Heart left ventricle (tissue), 16 donors: ENCODE measurements at regions not wholly inside any gene's neighbourhood (a gene's known extent, or its start where the extent isn't known, plus 50 kb on each side); places are given as distances from the start of the nearest gene placed in this dataset.

Experiments
- ATAC-seq, 4 donors: fragments of 200-7000 bp; cut with Tn5 transposase; one replicate each; pipeline ENCODE4 v1.9.1; 2020 to 2022; ENCODE audit warnings: moderate library complexity in 4 of 4, mild to moderate bottlenecking in 3 of 4, moderate number of reproducible peaks in 1 of 4
- DNase-seq, 5 donors: peaks; one replicate each; pipeline ENCODE4 v3.0.0-alpha.2; 2020
- H3K27ac ChIP-seq, 12 donors: fragments of 200-600 bp; sonication (generic) in 4 of 12; one replicate each; pipeline versions ENCODE4 v1.5.0 to v1.8.0; 2016 to 2022; ENCODE audit warnings: mild to moderate bottlenecking in 2 of 12
- H3K27me3 ChIP-seq, 9 donors: fragments of 200-600 bp; sonication (generic) in 2 of 9; one replicate each; pipeline versions ENCODE4 v1.5.1 to v1.8.0; 2016 to 2022; ENCODE audit warnings: mild to moderate bottlenecking in 3 of 9
- H3K36me3 ChIP-seq, 9 donors: fragments of 200-600 bp; sonication (generic) in 2 of 9; one replicate each; pipeline versions ENCODE4 v1.5.0 to v1.8.0; 2018 to 2022; ENCODE audit warnings: mild to moderate bottlenecking in 2 of 9
- H3K4me1 ChIP-seq, 12 donors: fragments of 200-600 bp; sonication (generic) in 4 of 12; one replicate each; pipeline versions ENCODE4 v1.5.0 to v1.8.0; 2016 to 2022; ENCODE audit warnings: mild to moderate bottlenecking in 3 of 12
- H3K4me3 ChIP-seq, 12 donors: fragments of 200-600 bp; sonication (generic) in 4 of 12; one replicate each; pipeline versions ENCODE4 v1.5.0 to v1.8.0; 2017 to 2022; ENCODE audit warnings: mild to moderate bottlenecking in 9 of 12, moderate library complexity in 4 of 12
- H3K9me3 ChIP-seq, 12 donors: fragments of 200-600 bp; sonication (generic) in 4 of 12; one replicate each; pipeline versions ENCODE4 v1.5.0 to v1.8.0; 2016 to 2022; ENCODE audit warnings: mild to moderate bottlenecking in 1 of 12
- CTCF ChIP-seq, 12 donors: fragments of 200-600 bp; sonication (generic) in 4 of 12; IDR thresholded peaks; one replicate each; pipeline versions ENCODE4 v1.5.0 to v1.8.0; 2018 to 2022; ENCODE audit warnings: antibody characterized with exemption in 12 of 12, mild to moderate bottlenecking in 5 of 12
- POLR2A ChIP-seq, 2 donors: fragments of 450-650 bp; IDR thresholded peaks; one replicate each; pipeline ENCODE4 v1.6.1; 2017; ENCODE audit warnings: antibody characterized with exemption in 2 of 2, mild to moderate bottlenecking in 2 of 2, moderate library complexity in 2 of 2
- WGBS, 4 donors: extraction: QIAGEN DNeasy Blood & Tissue Kit in 2 of 4; methylation state at CpG; one replicate each; pipeline versions ENCODE4 v1.1.5 to v1.1.7; 2013 to 2018; 5-methylcytosine and 5-hydroxymethylcytosine counted together
- intact Hi-C, 10 donors: fragments of 100-400 bp; cut with DNase I; formaldehyde crosslinking; loops; one replicate each; pipeline versions ENCODE4 v1.11.1 to v1.14.2; 2022
- donor health status: ischemic (EF 13 %, LVEDD 7.1; RV severe dilation, severe dysfunction).
- donor health status: healthy with polysubstance abuse.
- donor health status: DM: no; HTN: yes; CAD: no.
- donor health status: DM: no; HTN: no; CAD: no.
- donor health status: ischemic (EF 25% LVEDD 6.9; RV normal size, moderate dysfunction).
- donor health status: ischemic (EF 25% LVEDD 5.7; RV mildly dilated, moderate dysfunction).
- donor health status: healthy.
- donor health status: DM: yes; HTN: yes; CAD: no.
- donor health status: ischemic (EF 35%, LVEDD 5.7; RV mildly dilated, moderate dysfunction).
- donor health status: nonischemic (EF 11% LVEDD 7.7; RV severe dilation, severe dysfunction).
- donor health status: DM: yes; HTN: yes; CAD: no.
- donor health status: PGD.
- donor health status: ischemic (EF 29% LVEDD 5.4; RV normal size, mild dysfunction).
- donor health status: nonischemic (EF 23%, LVEDD 6.1; RV moderate dilation, normal function).

GRCh38 chr6:30801950-30802349, 57.6 kb upstream of the IER3 start:
- H3K36me3 ChIP-seq: no peaks in the 10 kb centered on the region
- no peak for ATAC-seq
- intact Hi-C loops: no loop called here
- WGBS, 4 donors: 79 to 90% (median 85%) methylated on average over 8 of the region's 8 CpGs
- H3K4me1 ChIP-seq: peaks cover 0 to 29% (median 2%) of the 10 kb centered on the region in 12 donors
- no peaks in the 10 kb centered on the region for H3K27me3 ChIP-seq
- no peak overlapping the region for H3K27ac ChIP-seq
- TF ChIP-seq POLR2A (IDR thresholded peaks at IDR 0.05) (no peak), CTCF (IDR thresholded peaks at IDR 0.05) (no peak)
- H3K9me3 ChIP-seq: no peaks in the 10 kb centered on the region
- no peak overlapping the region for H3K4me3 ChIP-seq
- DNase-seq: no peak

- DNase-seq: peak in 2 of 5 donors; percentile 29 to 36
- Histone ChIP-seq H3K4me1 (peaks cover 0 to 29% (median 2%) of the 10 kb centered on the region in 12 donors), H3K27me3 (no peaks in the 10 kb centered on the region), H3K4me3 (no peak overlapping the region), H3K36me3 (no peaks in the 10 kb centered on the region), H3K9me3 (no peaks in the 10 kb centered on the region), H3K27ac (peak overlapping the region in 11 of 12 donors; percentile 29 to 77 (median 56))
- WGBS, 4 donors: 57 to 71% (median 65%) methylated on average over 6 of the region's 6 CpGs
- peak; percentile 29 to 93 (median 88) for ATAC-seq
- TF ChIP-seq POLR2A (IDR thresholded peaks at IDR 0.05): no peak
- no peak for TF ChIP-seq CTCF (IDR thresholded peaks at IDR 0.05)
- intact Hi-C loops: no loop called here
These were observed 56.5 kb upstream of the IER3 start for GRCh38 chr6:30800871-30801270.

- intact Hi-C loops: no loop called here
- H3K36me3 ChIP-seq: no peaks in the 10 kb centered on the region
- no peak overlapping the region for H3K4me3 ChIP-seq
- no peak for TF ChIP-seq CTCF (IDR thresholded peaks at IDR 0.05)
- no peak for TF ChIP-seq POLR2A (IDR thresholded peaks at IDR 0.05)
- WGBS, 4 donors: 74 to 80% (median 76%) methylated on average over 3 of the region's 3 CpGs
- DNase-seq: no peak
- no peaks in the 10 kb centered on the region for H3K9me3 ChIP-seq
- H3K27ac ChIP-seq: peak overlapping the region in 5 of 12 donors; percentile 3 to 40 (median 13)
- no peaks in the 10 kb centered on the region for H3K27me3 ChIP-seq
- peaks cover 0 to 29% (median 4%) of the 10 kb centered on the region in 12 donors for H3K4me1 ChIP-seq
- no peak for ATAC-seq
These were observed 54.9 kb upstream of the IER3 start for GRCh38 chr6:30799210-30799609.

GRCh38 chr6:30798494-30798893, 54.1 kb upstream of the IER3 start:
- DNase-seq (no peak), ATAC-seq (no peak)
- peaks cover 0 to 34% (median 4%) of the 10 kb centered on the region in 12 donors for H3K4me1 ChIP-seq
- no peaks in the 10 kb centered on the region for H3K9me3 ChIP-seq
- TF ChIP-seq CTCF (IDR thresholded peaks at IDR 0.05) (no peak), POLR2A (IDR thresholded peaks at IDR 0.05) (no peak)
- no peak overlapping the region for H3K4me3 ChIP-seq
- H3K27ac ChIP-seq: peak overlapping the region in 5 of 12 donors; percentile 3 to 47 (median 11)
- 56 to 83% (median 71%) methylated on average over 3 of the region's 3 CpGs for WGBS, 4 donors
- intact Hi-C loops: no loop called here
- no peaks in the 10 kb centered on the region for H3K36me3 ChIP-seq
- H3K27me3 ChIP-seq: no peaks in the 10 kb centered on the region
